ENCODE measurements at regions not wholly inside any gene's neighbourhood (a gene's known extent, or its start where the extent isn't known, plus 50 kb on each side); places are given as distances from the start of the nearest gene placed in this dataset.

GRCh38 chr10:52879091-52879807, 106.7 kb upstream of the MBL2 start:
- no peak for DNase-seq (ENCODE audit: low spot score)

GRCh38 chr10:52877451-52877850, 104.9 kb upstream of the MBL2 start:
- no peak for DNase-seq (ENCODE audit: low spot score)

- no peak for DNase-seq (ENCODE audit: low spot score)
Measured at GRCh38 chr10:52875336-52875735, 102.8 kb upstream of the MBL2 start.

DNA sequence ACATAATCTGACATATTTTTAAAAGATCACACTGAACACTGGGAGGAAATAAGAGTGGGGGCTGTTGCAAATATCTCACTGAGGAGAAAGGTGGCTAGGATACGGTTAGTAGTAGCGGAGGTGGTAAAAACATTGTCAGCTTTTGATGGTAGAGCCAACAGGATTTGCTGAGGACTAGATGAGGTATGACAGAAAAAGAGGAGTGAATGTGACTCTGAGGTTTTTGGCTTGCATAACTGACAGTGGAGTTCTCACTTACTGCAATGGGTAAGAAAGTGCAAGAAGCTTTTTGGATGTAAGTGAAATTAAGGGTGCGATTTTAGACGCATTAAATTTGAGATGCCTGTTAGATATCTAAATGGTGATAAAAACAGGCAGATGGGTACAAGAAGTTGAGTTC, 102.0 kb upstream of the MBL2 start:
- DNase-seq (ENCODE audit: low spot score), result no peak

DNA sequence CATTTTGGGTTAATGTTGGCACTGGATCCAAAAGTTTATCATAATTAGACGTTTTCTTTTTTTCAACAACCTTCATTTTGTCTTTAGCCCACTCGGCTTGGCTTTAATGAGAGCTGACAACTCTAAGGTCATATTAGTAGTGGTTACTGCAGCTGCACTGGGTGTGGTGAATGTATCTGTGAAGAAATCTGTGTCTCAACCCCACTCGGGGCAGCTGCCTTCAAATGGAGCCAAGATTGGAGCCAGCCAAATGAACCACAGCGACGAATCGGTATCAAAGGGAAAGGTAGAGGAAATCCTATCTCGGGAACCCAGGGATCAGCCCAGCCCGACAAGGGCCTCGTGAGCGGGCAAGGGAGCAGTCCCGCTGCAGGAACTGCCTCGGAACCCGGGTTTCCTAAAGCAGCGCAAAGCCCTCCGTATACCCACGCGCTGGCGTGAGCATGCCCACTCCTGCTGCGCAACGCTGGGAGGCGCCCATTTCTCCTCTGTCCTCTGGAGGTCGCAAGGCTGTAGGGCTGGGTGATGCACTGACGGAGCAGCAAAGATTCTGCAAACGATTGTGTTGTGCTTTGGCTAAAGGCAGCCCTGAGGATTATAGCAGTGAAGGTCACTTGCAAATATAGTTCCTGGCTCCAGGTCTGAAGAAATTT, 98.7 kb upstream of the MBL2 start:
- DNase-seq (ENCODE audit: low spot score), result no peak

DNA sequence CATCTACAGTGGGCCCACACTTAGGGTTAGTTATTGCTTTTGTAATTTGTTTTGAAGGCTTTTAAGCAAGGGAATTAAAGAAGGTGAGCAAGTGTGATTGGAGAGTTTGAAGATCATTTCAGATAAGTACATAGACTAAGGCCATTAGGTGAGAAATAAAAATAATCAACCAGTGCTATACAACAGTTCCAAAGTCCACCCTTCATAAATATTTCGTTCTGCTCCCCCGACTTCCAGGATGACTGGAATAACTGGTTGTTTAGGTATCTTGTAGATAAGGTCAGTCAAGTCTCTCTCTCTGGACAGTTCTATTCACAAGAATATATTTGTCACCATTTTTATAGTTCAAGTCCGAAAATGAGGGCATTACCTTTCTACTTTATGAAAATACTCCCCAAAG, 98.0 kb upstream of the MBL2 start:
- DNase-seq (ENCODE audit: low spot score), result no peak

DNA sequence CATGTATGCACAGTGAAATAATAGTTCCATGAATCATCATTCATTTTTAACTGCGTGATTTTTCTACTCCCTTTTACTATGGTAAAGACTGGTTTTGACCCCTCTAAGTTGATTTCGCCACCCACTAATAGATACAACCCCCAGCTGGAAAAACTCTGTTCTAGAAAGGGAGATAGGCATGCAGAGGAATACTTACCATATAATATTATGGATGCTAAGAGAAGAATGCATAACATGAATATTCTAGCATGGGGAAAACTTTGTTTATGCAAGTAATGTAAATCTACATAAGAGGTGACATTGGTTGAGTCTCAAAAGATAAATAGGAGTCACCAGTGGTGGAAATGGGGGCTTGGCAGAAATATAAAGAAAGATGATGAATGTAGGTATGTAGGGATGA, 97.3 kb upstream of the MBL2 start:
- no peak for DNase-seq (ENCODE audit: low spot score)

- no peak for DNase-seq (ENCODE audit: low spot score)
Measured at GRCh38 chr10:52865213-52865612, 92.6 kb upstream of the MBL2 start.

GRCh38 chr10:52864201-52865106, 91.9 kb upstream of the MBL2 start:
- DNase-seq (ENCODE audit: low spot score), result peak; percentile 66

DNA sequence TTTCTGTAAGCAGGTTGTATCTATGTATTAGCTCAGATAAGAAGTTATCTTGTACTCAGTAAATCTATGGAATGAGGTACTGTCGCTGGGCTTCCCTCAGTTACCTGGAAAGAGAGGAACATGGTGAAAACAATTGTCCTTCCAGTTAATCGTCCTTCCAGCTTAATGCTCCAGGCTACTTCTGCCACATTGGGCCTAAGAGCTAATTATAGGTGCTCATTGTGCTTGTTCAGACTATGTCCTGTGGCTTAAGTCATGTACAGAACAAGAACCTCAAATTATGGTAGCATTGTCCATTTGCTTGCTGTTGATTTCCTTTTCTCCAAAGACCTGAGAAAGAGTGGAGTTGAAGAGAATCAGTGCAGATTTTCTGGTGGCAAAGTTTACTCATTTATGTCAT, 86.1 kb upstream of the MBL2 start:
- no peak for DNase-seq (ENCODE audit: low spot score)

GRCh38 chr10:52855546-52856325, 83.2 kb upstream of the MBL2 start:
- DNase-seq (ENCODE audit: low spot score), result no peak

GRCh38 chr10:52853704-52854103, 81.1 kb upstream of the MBL2 start:
- no peak for DNase-seq (ENCODE audit: low spot score)

- DNase-seq (ENCODE audit: low spot score), result no peak
Measured at GRCh38 chr10:52836816-52837215, 64.2 kb upstream of the MBL2 start.
